ENCODE measurements at regions not wholly inside any gene's neighbourhood (a gene's known extent, or its start where the extent isn't known, plus 50 kb on each side); places are given as distances from the start of the nearest gene placed in this dataset.

DNA sequence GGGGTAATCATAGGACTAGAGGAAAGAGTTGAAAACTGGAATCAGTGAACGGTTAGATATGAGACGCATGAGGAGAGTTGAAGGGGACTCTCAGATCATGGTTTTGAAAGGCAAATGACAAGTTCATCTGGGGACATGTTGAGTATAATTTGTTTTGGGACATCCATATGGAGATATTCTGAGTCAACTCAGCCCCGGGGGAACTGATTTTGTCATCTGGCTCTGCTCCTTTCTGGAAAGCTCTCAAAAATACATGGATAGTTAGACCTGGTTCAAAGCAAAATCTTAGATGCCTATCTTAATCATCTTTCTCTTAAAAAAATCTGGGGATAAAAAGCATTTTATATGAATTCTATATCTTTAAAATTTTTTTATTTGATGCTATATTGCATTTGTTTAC is 161.2 kb downstream of the SNX18 start:
- DNase-seq (ENCODE audit: low read depth) = no peak

DNA sequence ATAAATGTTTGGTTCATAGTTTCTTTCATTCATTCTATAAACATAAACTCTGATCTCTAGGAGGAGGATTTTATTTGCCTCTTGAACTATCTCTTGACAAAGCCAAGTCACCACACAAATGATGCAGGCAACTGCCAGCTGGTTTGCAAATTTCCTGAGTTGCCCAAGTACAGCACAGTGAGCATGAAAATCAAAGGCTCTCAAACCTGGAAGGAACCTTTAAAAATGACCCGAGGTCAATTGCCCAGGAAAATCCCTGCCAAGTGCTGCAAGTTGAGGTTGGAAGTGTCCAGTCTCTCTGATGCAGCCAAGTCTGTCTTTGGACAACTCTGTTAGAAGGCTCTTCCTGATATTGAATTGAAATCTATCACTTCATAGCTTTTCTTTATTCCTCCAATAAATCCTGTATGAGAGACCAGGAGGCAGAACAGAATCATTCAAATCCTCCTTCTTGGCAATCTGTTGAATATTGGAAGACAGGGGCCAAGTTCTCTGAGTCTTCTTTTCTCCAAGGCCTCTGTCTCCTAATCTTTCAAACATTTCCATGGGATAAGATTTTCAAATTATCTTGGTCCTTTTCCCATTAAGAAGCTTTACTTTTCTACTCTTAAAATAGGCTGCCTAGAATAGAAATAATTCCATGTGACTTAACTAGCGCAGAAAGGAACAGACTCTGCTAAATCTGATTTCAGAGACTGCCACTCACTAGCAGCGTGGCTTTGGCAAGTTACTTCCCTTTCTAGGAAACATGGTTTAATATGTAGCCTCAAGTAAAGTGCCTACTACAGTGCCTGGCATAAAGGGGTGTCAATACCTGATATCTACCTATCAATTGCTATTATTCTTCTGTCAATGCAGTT is 159.2 kb downstream of the SNX18 start:
- DNase-seq (ENCODE audit: low read depth) = no peak

DNA sequence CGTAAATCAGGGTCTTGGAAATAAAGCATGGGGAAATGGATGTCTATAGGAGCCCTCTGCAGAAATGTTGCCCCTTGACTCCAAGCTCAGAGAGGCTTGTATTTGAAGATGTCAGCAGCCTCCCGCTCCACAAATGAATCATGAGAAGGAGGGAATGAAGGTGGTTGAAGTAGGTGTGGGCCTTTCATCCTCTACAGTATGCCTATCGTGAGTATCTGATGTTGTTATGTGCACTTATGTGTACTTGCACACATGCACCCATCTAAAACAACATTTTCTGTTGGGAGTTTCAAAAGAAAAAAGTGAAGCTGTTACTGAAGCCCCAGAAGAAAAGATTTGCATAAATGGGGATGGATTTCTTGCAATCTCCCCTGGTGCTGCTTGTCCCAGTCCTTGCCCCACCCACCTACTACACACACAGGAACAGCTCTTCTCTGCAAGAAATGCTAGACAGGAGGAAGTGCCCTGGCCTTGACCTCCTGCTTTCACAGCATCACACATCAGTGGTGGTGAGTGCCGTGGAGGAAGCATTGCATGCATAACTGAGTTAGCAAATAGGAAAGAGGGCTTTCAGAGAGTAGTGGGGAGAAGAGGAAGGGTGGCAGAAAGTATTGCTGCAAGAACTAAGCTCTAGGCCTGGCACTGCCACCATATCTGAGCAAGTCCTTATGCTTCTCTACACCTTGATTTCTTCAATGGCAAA is 156.1 kb downstream of the SNX18 start:
- no peak for DNase-seq (ENCODE audit: low read depth)

DNA sequence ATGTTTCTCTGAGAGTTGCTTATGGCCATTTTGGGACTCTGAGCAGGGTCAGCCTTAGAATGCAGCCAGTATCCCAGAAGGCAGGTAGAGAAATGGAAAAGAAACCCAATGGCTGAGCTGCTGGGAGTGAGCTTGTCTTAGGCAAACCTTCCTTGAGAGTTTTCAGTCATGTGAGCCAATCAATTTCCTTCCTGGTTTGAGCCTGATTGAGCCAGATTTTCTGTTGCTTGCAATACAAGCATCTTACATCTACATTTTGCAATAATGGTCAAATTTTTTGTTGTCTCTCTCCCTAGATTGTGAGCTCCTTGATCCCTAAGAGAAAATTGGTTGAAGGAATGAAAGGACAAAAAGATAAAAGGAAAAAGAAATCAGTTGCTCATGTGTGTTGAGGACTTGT is 155.3 kb downstream of the SNX18 start:
- no peak for DNase-seq (ENCODE audit: low read depth)

DNA sequence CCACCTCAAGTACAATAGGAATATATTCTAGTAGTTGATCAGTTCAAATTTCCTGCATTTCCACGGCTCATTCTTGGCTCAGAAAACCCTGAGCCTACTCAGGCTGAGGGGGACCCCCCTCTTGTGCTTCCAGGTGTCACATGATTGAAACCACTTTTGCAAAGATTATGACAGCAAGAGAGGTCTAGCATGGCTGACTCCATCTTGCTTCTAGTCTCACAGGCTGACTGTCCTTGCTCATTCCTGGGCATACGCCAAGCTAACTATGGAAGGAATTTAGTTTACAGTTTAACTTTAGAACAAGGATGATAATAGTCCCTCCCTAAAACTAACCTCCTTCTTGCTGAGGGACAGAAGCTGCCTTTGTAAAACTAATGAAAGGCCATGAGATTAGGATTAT is 154.1 kb downstream of the SNX18 start:
- no peak for DNase-seq (ENCODE audit: low read depth)

DNA sequence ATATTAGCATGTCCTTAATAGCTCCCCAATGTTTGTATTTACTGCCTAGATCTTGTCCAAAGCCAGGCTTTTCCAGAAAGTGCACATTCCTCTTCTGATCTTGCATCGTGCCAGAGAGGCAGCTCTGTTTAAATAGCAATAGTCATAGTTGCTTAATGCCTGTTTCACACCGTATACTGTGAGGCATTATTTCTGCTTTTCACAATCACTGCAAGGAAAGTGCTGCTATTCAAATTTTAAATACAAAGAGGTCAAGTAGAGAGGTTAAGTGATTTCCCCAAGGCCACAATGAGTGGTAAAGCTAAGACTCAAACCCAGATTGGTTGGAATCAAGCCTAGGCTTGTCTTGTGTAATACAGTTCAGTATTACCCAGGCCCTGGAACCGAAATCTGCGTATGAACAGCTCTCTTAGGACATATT is 153.6 kb downstream of the SNX18 start:
- DNase-seq (ENCODE audit: low read depth) = peak; percentile 76

DNA sequence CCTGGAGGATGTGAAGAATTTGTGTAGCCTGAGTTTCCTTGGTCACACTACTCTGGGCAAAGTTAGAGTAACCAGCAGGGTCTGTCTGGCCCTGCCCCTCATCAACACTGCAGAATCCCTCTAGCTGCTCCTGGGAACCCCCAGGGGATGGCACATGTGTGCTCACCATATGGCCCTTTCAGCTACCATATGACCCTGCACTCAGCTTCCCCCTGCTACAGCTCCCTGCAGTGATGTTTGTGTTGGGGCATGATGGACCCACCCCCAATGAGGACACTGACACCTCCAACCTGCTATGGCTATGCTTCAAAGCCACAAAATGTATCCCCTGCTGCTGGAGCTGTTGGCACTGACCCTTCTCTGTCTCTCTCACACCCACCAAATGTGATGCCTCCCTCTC is 152.7 kb downstream of the SNX18 start:
- DNase-seq (ENCODE audit: low read depth) = no peak

DNA sequence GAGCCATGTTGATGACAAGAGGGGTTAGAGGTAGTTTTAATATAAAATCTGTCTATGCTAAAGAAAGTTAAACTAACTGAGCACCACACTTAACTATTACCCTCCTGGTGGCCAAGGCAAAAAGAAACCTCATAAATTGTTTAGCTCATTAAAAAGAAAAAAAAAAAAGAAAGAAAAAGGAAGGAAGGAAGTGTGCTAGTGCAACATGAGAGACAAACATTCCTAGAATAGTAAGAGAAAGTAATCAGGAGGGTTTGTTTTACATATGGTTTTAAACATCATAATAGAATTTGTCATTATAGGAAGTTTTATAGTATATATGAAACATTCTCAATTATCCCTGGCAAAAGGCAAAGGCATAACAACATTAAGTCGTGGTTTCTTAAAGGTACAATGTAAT is 152.3 kb downstream of the SNX18 start:
- no peak for DNase-seq (ENCODE audit: low read depth)

DNA sequence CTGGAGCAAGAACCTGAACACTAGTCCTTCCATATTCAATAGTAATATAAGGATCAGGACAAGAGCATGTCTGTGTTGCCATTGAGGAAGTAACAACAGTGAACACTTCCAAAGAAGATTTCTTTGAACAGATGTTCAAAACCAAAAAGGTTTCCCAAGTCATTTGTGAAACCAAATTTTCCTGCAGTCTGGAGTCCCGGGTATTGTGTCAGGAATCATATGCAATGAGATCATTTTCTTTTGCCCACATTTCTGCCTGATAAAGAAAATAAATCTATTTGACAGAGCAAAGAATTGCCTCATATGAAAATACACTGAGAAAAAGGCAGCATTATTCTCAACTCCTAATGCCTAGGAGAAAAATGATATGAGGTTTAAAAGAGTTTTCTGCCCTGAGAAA is 151.7 kb downstream of the SNX18 start:
- DNase-seq (ENCODE audit: low read depth) = no peak

DNA sequence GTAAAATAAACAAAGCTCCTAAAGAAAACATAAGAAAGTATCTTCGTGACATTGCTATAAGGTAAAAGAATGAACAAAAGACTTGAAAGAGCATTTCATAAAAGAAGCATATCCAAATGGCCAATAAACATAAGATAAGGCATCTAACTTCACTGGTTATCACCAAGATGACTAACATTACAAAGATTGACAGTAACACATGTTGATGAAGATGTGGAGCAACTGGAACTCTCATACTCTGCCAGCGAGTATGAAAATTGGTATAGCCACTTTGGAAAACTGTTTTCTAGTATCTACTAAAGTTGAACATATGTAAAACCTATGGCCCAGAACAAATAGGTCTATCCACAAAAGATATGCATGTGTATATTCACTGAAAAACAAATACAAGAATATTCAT is 150.5 kb downstream of the SNX18 start:
- DNase-seq (ENCODE audit: low read depth) = no peak

DNA sequence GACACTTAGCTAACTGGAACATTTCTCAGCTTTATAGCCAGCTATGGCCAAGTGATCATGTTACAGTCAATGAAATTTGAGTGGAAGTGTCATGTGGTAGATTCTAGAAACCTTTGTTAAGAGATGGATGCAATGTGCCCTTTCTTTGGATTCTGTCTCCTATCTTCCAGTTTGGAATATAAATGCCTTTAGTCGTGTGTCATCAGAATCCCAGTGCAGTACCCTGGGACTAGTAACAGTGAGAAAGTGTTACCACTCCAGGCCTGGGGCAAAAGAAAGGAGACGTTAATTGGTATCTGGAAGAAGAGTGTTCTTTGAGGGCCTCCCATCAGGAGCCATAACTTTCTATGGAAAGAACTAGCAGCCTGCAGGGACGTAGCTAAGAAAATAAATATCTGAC is 149.6 kb downstream of the SNX18 start:
- no peak for DNase-seq (ENCODE audit: low read depth)

DNA sequence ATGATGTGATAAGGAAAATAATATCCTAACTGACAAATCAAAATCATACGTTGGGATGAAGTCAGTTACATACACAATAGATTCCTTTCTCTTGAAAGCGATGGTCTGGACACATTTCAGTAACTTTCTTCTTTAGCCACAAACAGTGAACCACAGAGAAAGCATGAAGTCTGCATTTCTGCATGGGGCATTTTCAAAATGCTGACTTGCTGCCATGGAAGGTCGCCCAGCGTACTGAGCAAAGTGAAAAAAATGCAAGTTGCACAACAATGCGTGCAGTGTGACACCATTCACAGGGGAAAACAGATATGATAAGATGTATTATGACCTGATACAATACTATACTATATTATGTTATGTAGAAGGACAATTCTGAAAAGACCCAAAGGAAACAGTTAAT is 146.3 kb downstream of the SNX18 start:
- DNase-seq (ENCODE audit: low read depth) = peak; percentile 80

DNA sequence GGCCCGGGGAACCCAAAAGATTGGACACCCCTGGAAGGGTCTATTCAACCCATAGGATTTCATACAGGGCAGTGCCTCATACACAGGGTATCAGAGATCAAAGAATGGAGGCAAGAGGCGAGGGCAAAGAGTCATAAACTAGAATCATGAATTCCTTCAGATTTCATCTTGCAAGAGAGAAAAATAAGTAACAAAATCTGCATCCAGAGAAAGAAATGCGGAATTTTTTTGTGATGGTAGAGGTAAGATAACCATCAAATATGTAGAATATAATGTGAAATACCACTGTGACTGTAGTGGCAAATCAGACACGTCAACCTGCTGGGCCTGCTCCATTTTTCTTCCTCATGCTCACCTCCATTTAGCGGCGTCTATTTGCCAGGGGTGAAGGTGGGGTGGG is 143.6 kb downstream of the SNX18 start:
- DNase-seq (ENCODE audit: low read depth) = no peak

DNA sequence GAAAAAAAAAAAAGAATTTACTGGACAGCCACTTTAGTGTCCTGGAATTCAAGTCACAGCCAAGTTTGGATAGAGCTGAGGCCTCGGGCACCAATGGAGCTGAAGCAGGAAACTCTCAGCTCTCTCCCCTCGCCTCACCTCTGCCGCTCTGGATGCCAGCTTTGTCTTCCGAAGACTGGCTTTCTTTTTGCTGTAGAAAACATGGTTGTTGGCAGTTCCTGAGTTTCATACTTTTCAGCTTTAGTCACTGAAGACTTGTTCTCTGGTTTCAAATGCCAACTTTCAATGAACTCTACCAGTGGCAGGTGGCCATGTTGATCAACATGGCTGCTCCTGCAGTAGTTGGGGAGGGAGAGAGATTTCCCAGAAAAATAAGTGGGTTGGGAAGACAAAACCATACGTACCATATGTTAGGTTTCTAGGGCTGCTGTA is 142.2 kb downstream of the SNX18 start:
- no peak for DNase-seq (ENCODE audit: low read depth)

DNA sequence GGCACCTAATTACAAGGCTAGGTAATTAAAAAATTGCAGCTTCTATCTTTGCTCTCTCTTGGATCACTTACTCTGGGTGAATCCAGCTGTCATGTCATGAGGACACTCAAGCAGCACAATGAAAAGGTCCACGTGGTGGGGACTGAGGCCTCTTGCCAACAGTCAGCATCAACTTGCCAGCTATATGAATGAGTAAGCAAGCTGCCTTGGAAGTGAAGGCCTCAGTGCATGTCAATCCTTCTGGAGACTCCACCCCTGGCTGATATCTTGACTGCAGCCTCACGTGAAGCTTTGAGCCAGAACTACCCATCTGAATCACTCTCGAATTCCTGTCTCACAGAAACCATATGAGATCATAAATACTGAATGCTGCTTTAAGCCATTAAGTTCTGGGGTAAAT is 140.5 kb downstream of the SNX18 start:
- DNase-seq (ENCODE audit: low read depth) = peak; percentile 74

DNA sequence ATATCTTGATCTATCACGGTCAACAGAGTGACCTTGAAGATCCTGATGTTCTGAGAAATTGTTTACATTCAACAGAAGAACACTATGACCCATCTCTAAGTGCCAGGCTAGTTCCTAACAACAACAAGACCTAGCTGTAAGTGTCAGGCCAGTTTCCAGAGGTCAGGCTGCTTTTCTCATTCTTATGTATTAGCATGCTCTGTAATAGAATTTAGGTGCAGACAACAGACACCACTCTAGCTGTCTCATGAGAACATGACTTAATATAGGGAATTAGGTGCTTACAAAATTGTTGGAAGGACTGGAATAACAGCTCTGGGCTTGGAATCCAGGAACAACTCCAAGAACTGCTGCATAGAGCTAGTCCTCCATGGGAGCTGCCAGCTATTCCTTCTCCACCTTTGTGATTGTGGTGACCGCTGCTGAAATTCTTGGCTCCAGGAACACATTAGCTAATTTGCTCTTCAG is 138.7 kb downstream of the SNX18 start:
- DNase-seq (ENCODE audit: low read depth) = no peak

DNA sequence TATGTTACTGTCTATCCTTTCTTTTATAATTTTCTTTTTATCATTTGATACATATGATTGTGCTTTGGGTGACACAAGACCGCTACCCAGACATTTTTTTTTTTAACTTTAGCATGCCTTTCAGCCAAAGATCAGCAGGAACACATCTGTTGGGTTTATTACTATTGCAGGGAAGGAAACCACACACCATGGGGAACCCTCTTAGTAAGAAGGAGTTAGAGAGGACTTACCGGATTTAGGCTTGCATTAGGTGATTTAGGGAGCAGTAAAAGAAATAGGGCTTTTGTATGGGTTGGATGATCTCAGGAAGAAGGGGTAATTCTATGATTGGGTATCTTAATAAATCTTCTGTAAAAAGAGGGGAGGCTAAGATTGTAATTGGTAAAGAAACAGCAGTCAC is 138.2 kb downstream of the SNX18 start:
- DNase-seq (ENCODE audit: low read depth) = no peak

DNA sequence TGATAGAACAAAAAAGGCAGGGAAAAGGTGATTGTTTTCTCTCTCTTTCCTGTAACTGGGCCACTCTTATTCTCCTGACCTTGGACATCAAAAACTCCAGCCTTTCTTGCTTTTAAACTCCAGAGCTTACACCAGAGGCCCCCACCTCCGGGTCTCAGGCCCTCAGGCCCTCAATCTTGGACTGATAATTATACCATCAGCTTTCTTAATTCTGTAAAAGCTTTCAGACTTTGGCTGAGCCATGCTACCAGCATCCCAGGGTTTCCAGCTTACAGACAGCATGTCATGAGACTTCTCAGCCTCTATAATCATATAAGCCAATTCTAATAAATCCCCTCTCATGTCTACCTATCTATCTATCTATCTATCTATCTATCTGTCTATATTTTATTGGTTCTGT is 137.7 kb downstream of the SNX18 start:
- DNase-seq (ENCODE audit: low read depth) = no peak

DNA sequence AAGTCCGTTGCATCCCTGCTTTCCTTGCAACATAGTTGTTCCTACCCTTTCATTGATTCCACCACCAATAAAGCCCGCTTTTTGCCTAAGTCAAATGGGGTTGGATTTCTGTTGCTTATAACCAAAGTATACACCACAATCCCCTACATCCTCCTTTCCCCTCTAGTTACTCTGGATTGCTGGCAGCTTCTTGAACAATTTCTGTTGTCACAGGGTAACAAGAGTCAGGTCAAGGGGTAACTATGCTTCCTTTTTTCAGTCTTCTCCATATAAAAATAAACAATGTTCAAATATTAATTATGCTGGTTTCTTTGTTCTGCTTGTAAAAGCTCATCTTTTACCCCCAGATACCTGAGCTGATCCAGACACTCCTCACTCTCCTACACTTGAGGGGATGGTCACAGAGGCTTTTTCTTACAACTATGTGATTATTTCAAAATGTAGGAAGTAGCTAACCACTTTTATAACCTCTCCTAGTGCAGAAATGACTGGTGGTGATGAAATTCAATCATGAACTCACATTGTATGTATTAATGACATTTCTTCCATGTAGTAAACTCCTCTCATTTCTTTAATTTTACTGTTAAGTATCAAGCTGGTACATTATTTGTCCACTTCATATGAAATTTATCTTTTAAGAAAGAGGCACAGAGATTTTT is 136.5 kb downstream of the SNX18 start:
- no peak for DNase-seq (ENCODE audit: low read depth)

DNA sequence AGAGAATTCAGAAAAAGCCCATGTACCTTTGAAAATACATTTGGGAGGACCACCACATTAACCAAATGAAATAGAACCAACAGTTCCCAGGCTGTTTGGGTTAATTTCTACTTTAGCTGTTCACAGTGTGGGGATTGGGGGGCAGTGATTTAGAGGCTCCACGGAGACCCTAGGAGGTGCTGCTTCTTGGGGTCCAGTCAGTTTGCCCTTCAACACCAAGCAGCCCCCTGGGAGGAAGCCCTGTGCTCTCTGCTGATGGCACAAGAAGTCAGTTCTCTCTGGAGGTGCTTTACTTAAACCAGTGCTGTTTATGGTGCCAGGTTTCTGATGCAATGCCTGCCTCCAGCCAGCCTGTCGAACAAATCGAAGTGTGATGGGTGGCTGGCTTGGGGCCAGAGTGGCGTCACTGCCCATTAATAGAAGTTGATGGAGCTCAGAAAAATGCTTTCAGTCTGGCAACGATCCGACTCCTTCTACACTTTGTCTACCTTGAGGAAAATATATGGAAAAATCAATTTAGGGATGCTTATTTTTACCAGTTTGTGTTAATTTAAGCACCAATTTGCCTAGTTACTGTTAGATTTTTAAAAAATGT is 134.0 kb downstream of the SNX18 start:
- DNase-seq (ENCODE audit: low read depth) = peak; percentile 83

DNA sequence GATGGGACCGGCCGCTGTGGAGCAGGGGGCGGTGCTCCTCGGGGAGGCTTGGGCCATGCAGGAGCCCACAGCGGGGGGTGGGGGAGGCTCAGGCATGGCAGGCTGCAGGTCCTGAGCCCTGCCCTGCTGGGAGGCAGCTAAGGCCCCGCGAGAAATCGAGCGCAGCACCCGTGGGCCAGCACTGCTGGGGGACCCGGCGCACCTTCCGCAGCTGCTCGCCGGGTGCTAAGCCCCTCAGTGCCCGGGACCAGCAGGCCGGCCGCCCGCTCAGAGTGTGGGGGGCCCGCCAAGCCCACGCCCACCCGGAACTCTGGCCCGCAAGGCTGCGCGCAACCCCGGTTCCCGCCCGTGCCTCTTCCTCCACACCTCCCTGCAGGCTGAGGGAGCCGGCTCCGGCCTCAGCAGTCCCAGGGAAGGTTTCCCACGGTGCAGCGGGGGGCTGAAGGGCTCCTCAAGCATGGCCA is 131.5 kb downstream of the SNX18 start:
- no peak for DNase-seq (ENCODE audit: low read depth)

DNA sequence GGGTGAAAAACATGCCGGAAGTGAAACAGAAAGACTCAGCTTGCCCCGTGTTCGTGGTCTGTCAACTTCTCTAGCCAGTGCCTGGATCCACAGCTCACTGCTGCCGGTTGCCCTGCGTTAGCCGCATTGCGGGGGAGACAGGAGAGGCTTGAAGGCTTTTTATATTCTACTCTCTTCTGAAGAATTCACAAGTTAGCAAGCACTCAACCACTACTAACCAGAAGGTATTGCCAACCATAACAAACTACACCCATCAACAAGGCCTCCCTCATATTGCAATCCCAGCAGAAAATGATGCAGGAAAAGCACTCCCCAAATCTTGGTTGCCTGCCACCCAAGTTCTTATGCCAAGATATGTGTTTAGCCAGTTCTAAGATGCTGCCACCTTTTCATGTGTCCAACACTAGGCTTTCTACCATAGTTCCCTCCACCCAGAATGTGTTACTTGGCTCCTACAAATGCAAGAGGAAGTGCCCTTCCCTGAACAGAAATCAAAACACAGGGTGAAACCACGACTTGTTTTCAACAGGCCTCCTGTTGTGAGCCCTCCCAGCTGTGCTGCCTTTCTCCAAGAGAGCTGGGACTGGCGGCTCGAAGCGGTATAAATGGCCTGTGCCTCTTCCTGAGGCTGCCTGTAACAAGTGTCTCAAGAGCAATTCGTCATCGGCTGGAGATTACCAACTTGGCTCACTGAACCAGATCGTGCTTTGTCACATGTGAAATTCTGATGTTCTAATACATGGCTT is 129.0 kb downstream of the SNX18 start:
- DNase-seq (ENCODE audit: low read depth) = peak; percentile 86

All from fibroblast of the conjunctiva (primary cell).